ENCODE measurements at regions not wholly inside any gene's neighbourhood (a gene's known extent, or its start where the extent isn't known, plus 50 kb on each side); places are given as distances from the start of the nearest gene placed in this dataset.

- ATAC-seq (no peak), DNase-seq (no peak)
- no peaks in the 10 kb centered on the region for H3K27me3 Mint-ChIP-seq (ENCODE audit: low read depth in 2 of 2)
- TF ChIP-seq CTCF (IDR thresholded peaks at IDR 0.05) = no peak
- no peaks in the 10 kb centered on the region for H3K9me3 ChIP-seq (ENCODE audit: control insufficient read depth, insufficient read depth, low read length)
- WGBS (ENCODE audit: insufficient coverage) = 20% methylated on average over 1 of the region's 1 CpG
- no peak overlapping the region for H3K4me3 ChIP-seq (ENCODE audit: low read length)
- no peak overlapping the region for H3K4me3 Mint-ChIP-seq
- H3K4me1 ChIP-seq (ENCODE audit: control insufficient read depth, insufficient read depth, low read length) = no peaks in the 10 kb centered on the region
- H3K9me3 Mint-ChIP-seq = peaks cover 0 to 9% of the 10 kb centered on the region in 2 donors
- H3K27me3 ChIP-seq (ENCODE audit: control insufficient read depth, insufficient read depth, low read length) = no peaks in the 10 kb centered on the region
- no peak overlapping the region for H3K27ac ChIP-seq (ENCODE audit: low read length)
- intact Hi-C loops (cut with micrococcal nuclease) = no loop called here
- H3K36me3 Mint-ChIP-seq = no peaks in the 10 kb centered on the region
- no peak overlapping the region for H3K27ac Mint-ChIP-seq
- no peaks in the 10 kb centered on the region for H3K4me1 Mint-ChIP-seq
- H3K36me3 ChIP-seq (ENCODE audit: control insufficient read depth, insufficient read depth, low read length) = no peaks in the 10 kb centered on the region
Measured at GRCh38 chr11:110828086-110828485, 115.8 kb upstream of the ARHGAP20 start.

- H3K4me3 Mint-ChIP-seq = no peak overlapping the region
- no peaks in the 10 kb centered on the region for H3K36me3 Mint-ChIP-seq
- no peaks in the 10 kb centered on the region for H3K27me3 ChIP-seq (ENCODE audit: control insufficient read depth, insufficient read depth, low read length)
- no peaks in the 10 kb centered on the region for H3K36me3 ChIP-seq (ENCODE audit: control insufficient read depth, insufficient read depth, low read length)
- peaks cover 0 to 9% of the 10 kb centered on the region in 2 donors for H3K9me3 Mint-ChIP-seq
- DNase-seq = no peak
- no peaks in the 10 kb centered on the region for H3K9me3 ChIP-seq (ENCODE audit: control insufficient read depth, insufficient read depth, low read length)
- no peaks in the 10 kb centered on the region for H3K4me1 ChIP-seq (ENCODE audit: control insufficient read depth, insufficient read depth, low read length)
- ATAC-seq = no peak
- H3K27me3 Mint-ChIP-seq (ENCODE audit: low read depth in 2 of 2) = no peaks in the 10 kb centered on the region
- WGBS (ENCODE audit: insufficient coverage) = 83% methylated on average over 1 of the region's 1 CpG
- no peak overlapping the region for H3K27ac Mint-ChIP-seq
- no peak overlapping the region for H3K4me3 ChIP-seq (ENCODE audit: low read length)
- H3K4me1 Mint-ChIP-seq = no peaks in the 10 kb centered on the region
- no peak for TF ChIP-seq CTCF (IDR thresholded peaks at IDR 0.05)
- intact Hi-C loops (cut with micrococcal nuclease) = no loop called here
- no peak overlapping the region for H3K27ac ChIP-seq (ENCODE audit: low read length)
Measured at GRCh38 chr11:110827276-110827675, 115.0 kb upstream of the ARHGAP20 start.

GRCh38 chr11:110824912-110825620, 112.8 kb upstream of the ARHGAP20 start:
- Mint-ChIP-seq H3K9me3 (peaks cover 0 to 9% of the 10 kb centered on the region in 2 donors), H3K4me3 (no peak overlapping the region), H3K4me1 (no peaks in the 10 kb centered on the region), H3K27me3 (ENCODE audit: low read depth in 2 of 2) (no peaks in the 10 kb centered on the region), H3K36me3 (no peaks in the 10 kb centered on the region), H3K27ac (no peak overlapping the region)
- Histone ChIP-seq H3K27ac (ENCODE audit: low read length) (no peak overlapping the region), H3K36me3 (ENCODE audit: control insufficient read depth, insufficient read depth, low read length) (no peaks in the 10 kb centered on the region), H3K9me3 (ENCODE audit: control insufficient read depth, insufficient read depth, low read length) (no peaks in the 10 kb centered on the region), H3K27me3 (ENCODE audit: control insufficient read depth, insufficient read depth, low read length) (no peaks in the 10 kb centered on the region), H3K4me3 (ENCODE audit: low read length) (no peak overlapping the region), H3K4me1 (ENCODE audit: control insufficient read depth, insufficient read depth, low read length) (no peaks in the 10 kb centered on the region)
- TF ChIP-seq CTCF (IDR thresholded peaks at IDR 0.05) = no peak
- no peak for DNase-seq
- ATAC-seq = no peak
- WGBS (ENCODE audit: insufficient coverage) = 96% methylated on average over 2 of the region's 3 CpGs
- intact Hi-C loops (cut with micrococcal nuclease) = no loop called here
